Umbilical cord (tissue), 1 donor: ENCODE measurements at regions not wholly inside any gene's neighbourhood (a gene's known extent, or its start where the extent isn't known, plus 50 kb on each side); places are given as distances from the start of the nearest gene placed in this dataset.
A peak's percentile ranks its signal among the peaks of the same experiment; 100 is the strongest.
"Not testable (repeated sequence)": the region's sequence is repeated elsewhere in the genome, so short reads cannot be mapped to it uniquely, and the experiment has no call there.

Source experiments
- DNase-seq: peaks from one replicate; pipeline ENCODE4 v3.0.0-alpha.2; 2015; ENCODE audit warnings: low spot score

DNA sequence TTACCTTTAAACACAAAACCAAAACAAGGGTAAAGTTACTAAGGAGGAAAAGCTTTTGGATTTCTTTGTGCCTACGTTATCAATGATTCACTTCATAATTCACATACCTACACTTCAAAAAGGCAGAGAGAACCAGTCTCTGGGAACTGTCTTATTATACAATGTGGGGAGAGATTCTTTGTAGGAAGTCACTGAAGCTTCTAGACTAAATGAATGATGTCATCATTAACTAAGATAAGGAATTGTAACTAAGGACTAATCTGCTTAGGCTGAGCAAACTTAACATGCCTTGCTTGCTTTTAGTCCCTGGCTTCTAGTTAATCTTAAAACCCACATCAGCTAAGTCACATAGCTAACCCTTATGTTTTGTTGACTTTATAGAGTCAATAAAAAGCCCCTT, 771.2 kb downstream of the NXPH1 start:
- DNase-seq: no peak

GRCh38 chr7:9210114-9210513, 776.7 kb downstream of the NXPH1 start:
- DNase-seq: no peak

- no peak for DNase-seq
Measured at GRCh38 chr7:9217204-9217603, 783.8 kb downstream of the NXPH1 start.

GRCh38 chr7:9226500-9226899, 793.1 kb downstream of the NXPH1 start:
- no peak for DNase-seq

DNA sequence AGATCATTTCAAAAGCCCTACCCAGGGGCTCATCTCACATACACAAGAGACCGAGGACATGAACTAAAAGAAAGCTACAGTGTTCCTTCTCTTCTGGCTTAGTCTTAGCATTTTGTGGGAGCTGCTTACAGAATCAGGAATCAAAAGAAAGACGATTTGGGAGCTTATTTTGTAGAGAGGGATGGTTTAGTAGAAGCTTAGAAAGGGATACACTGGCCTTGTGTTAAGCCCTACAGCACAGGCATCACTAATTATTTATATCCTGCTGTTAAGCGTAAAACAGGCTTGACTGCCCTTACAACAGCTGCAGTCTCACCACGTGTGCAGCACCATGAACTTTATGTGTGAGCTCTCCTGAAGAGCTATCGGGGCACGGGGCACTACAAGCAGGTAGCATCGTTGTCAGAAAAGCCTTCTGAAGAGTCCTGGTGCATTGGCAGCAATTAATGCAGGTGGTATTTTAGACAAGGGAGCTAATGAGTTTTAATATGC, 798.3 kb downstream of the NXPH1 start:
- DNase-seq: peak; percentile 12

DNA sequence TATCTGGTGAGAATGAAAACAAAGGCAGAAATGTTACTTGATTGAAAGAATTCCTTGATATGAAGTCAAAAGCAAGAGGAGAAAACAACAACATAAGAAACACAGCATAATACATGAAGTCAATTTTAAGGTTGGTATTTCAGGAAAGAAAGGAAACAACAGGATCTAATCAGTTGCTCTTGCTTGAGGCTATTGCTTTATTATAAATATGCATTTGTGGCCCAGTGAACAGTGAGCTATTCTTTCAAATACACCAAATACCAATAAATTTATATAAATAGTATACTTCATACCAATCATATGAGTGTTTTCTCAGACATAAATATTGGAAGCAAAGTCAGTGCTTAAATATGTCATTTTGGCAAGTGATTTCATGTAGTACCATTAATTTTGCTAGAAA, 806.6 kb downstream of the NXPH1 start:
- DNase-seq: no peak

GRCh38 chr7:9241826-9242225, 808.4 kb downstream of the NXPH1 start:
- DNase-seq: no peak

DNA sequence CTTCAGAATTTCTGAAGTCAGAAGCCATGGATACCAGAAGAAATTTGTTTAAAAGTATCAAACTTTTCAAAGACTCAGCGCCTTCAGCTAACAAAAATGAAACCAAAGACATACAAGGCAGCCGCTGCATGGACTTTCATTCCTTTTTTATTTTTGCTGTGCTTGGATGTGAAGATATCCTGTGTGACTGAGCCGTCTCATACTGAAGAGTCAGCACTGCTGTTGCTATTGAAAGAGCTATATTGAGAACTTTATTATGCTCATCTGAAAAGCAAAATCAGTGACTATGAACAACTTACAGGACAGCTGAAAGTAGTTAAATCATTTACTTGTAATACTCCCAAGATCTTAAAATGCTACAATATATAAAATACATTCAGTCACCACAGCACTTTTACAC, 809.2 kb downstream of the NXPH1 start:
- no peak for DNase-seq

DNA sequence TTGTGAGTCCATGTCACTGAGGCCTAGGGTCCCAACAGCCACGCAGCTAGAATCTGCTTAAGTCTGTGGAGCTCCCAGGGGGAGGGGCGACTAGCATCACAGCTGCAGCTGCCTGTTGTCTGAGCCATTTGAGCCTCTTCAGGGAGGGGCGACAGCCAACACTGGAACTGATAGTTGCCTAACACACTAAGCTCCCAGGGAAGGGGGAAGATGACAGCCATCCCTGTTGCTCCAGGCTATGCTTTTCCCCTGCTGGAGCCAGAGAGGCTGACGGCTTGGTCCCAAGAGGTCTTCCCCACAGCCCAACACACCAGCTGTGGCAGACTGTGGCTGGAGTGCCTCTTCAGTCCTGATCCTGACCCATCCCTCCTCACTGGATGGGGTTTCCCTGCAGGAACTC, 817.5 kb downstream of the NXPH1 start:
- no peak for DNase-seq

DNA sequence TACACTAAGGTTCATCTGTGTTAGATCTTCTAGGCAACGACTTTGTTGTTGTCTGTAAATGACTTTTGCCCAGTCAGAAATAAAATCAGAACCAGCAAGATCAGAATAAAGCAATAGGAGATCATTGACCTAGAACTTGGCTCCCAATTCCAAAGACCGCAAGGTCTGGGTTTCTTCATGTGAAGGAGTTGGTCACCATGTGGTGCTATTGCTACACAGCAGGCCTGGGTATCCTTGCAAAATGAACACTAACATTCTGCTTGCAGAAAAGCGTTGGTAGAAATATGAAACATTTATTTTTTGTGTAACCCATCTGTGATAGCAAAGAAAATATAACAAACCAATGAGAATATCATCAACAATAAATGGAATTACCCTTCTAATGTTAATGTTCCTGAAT, 831.0 kb downstream of the NXPH1 start:
- no peak for DNase-seq

DNA sequence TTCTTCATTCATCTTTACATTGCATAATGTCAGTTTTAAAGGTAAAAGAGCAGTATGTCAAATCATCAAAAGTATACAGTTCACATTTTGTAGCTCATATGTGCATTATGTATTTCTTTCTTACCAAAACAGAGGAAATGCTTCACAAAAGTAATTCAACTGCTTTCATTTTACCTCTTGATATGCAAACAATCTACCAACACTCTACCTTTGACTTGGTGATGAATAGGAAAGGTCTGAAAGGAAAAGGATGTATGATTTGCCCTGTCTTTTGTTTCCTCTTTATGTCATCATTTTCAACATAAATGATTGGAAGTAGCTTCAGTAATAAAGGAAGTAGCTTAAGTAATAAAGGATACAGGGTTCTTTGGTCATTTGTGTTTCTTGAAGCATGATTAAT, 846.7 kb downstream of the NXPH1 start:
- DNase-seq: no peak

- no peak for DNase-seq
Measured at GRCh38 chr7:9283246-9283645, 849.8 kb downstream of the NXPH1 start.

DNA sequence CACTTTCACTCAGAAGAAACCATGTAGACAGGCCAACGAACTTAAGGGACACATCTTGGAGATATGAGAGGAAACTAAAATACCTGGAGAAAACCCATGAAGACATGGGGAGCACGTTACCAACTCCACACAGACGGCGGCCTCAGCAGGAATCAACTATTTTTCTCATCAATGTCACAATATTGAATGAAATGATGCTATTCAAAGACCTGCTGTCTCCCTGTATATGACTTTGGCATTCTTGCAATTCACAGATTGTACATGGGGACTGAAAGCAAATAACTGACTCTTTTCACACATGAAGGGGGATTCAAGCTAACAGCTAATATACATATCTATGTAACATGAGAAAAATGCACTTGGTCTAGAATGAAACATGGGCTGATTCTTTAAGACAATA, 869.0 kb downstream of the NXPH1 start:
- DNase-seq: no peak

- DNase-seq: no peak
Measured at GRCh38 chr7:9307131-9307530, 873.7 kb downstream of the NXPH1 start.

DNA sequence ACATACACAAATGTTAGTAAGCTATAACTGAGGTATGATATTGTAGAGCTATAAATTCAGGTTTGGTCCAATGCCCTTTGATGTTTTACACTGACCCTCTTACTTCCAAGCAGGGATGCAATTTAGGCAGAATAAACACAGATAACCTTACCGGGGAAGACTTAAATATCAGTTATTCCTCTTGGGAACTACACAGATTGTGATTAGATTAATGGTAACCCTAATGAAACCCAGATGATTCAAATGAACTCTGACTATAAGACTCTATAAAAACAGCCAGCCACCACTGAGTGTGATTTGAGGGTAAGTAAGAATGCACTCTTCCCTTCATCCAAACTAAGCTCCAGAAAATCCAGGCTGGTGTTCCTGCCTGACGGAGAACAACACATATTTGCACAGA, 891.1 kb downstream of the NXPH1 start:
- no peak for DNase-seq

- no peak for DNase-seq
Measured at GRCh38 chr7:9328296-9328695, 894.9 kb downstream of the NXPH1 start.

GRCh38 chr7:9349625-9350024, 916.2 kb downstream of the NXPH1 start:
- no peak for DNase-seq

DNA sequence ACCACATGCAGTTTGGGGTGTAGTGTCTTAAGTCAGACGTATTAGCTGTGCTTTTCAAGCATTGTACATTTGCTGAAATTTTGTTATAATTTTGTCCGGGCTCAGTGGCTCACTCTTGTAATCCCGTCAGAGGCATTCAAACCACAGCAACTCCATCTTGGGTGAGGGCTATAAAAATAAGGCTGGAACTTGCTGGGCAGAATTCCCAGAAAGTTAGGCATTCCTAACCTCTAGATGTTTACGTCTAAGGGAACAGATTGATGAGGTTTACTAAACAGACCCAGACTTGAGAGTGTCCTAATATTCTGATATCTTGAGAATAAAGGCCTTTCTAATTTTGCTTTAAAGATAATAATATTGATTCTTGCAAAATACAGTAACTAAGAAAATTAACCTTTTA, 957.8 kb downstream of the NXPH1 start:
- DNase-seq: no peak

DNA sequence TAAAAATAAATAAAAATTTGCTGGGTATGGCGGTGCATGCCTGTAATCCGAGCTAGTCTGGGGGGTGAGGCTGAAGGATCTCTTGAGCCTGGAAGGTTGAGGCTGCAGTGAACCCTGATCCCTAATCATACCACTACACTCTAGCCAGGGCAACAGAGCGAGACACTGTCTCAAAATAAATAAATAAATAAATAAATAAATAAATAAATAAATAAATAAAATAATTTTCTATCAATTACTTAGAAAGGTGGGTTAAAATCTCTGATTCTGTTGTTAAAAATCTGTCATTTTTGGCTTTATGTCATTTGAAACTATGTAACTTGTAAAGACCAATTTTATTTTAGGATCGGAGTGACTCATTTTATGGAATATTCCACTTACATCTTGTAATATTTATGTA, 958.6 kb downstream of the NXPH1 start:
- no peak for DNase-seq

GRCh38 chr7:9404386-9404785, 971.0 kb downstream of the NXPH1 start:
- not testable (repeated sequence) for DNase-seq

DNA sequence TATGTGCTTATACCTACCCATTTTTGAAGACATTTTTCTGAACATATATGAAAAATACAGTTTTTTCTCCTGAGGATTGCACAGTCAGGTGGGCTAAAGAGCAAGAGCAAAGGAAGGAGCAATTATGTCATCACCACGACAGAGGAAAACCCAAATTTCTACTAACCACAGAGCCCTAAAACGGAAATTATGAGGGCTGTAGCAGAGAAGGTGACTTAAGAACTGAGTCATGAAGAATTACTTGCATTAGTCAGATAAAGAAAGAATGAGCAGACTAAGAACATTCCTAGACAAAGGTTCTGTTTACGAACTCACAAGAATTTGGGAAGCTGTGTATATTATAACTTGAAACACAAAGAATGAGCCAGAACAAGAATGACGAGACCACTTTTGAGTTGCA, 974.4 kb downstream of the NXPH1 start:
- no peak for DNase-seq

- DNase-seq: no peak
Measured at GRCh38 chr7:9453521-9453920, 1020.1 kb downstream of the NXPH1 start.

GRCh38 chr7:9488555-9488954, 1055.1 kb downstream of the NXPH1 start:
- peak; percentile 40 for DNase-seq

DNA sequence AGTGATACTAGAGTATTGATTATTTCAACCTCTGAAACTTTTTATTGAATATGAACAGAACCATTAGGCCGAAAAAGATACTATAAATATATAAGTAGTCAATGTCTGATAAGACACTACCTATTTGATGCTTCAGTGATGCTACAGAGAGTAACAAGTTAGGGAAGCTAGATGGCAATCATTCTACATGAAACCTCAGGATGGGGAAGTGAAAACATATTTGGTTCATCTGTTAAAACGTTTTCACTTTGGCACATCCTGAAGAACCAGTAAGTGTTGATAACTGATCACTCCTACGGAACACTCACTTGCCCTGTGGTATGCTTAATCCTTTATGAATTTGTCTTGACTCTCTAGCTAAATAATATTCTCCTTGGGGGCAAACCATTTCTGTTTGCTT, 1064.9 kb downstream of the NXPH1 start:
- no peak for DNase-seq

GRCh38 chr7:9502269-9502668, 1068.9 kb downstream of the NXPH1 start:
- no peak for DNase-seq
